Endometrium (tissue), 2 donors: ENCODE measurements at regions not wholly inside any gene's neighbourhood (a gene's known extent, or its start where the extent isn't known, plus 50 kb on each side); places are given as distances from the start of the nearest gene placed in this dataset.

Experiments
- FAIRE-seq: peaks from 2 replicates; lab custom pipeline; 2012; peaks lifted over from hg19 to GRCh38; lab: Jason Lieb, UNC
- donor health status: control.
- donor health status: control.

DNA sequence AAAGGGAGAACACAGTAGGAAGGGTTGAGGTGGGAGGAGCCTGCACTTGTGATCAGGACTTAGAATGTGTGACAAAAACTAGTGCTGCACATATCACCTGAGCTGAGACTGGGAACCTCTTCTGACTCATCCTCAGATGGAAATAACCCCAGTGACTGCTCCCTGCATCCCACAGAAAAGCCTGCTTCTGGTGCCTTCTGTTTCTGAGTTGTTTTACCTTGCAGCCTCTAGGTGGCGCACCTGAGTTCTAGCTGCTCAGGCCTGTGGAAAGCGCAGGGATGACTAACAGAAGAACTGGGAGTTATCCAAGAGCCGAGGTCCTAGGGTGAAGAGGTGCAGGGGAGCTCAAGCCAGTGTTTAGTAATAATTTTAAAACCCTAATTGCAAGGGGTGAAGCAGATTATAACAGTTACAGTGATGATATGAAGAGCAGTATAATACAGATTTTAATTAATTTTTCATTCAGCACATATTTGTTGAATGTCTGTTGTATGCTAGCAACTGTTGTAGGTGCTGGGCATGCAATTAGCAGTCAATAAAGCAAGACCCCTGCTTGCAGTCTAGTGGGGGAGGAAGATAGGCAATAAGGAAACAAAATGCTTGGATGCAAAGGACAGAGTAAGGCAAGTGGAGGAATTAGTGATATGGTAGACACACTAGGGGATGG lies 302.5 kb downstream of the DHX35 start:
- FAIRE-seq = no peak

DNA sequence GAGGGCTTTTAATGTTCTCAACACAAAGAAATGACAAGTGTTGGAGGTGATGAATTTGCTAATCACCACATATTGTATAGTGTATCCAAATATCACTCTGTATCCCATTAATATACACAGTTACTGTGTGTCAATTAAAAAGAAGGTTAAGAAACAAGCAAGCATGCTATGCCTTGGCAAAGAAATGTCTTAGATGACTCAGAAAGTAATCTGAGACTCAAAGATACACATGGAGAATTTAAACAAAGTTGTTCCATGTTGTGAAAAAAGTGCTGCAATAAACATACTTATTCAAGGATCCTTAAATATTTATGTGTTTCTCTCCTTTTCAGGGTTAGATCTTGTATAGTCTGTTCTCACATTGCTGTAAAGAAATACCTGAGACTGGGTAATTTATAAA lies 300.9 kb downstream of the DHX35 start:
- no peak for FAIRE-seq

DNA sequence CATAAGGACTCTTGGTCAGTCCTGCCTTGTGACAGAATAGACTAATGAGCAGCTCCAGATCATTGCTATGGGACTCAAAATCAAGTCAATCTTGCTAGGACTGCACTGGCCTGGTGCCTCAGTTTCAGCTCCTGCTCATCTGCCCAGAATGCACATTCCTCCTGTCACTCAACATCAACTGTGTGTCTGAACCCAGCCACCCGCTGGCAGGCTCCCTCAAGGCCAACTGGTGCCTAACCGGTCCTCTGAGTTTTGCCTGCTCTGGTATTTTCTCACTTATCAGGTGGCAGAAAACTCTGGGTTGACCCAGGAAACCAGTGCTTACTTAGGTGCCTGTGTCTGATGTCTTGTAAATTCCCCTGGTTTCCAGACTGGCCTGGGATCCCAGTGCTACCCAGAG lies 297.7 kb downstream of the DHX35 start:
- no peak for FAIRE-seq

DNA sequence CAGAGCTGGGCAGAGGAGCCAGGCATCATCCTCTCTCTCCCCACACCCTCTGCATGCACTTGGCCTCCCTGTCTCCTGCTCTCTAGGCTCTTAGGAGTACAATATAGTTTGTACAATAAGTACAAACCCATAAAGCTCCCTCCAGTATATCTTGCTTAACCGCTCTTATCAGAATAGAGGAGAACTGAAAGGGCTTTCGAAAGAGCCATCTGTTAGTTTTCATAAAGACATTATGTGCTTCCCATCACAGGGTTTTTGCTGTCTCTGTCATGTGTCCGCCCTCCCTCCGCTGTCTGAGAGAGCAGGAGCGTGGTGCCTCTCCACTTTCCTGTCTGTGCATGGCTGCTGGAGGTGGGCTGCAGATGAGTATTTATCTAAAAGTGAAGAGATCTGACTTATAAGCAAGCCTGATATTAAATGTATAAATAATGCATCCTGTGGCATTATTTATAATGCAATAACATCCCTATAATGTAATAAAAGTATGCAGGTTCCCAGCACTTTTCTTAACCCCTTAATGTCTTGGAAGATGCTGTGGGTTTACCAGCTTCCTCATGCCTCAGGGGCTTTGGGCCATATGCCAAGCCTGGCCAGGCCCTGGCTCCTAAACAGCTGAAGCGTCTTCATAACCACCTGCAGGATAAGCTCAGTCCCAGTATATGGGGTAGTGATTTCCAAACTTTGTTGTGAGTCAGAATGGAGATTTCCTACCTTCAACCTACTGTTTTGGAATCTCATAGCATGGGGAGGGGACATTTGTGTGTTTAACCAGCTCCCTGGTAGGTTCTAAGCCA lies 297.1 kb downstream of the DHX35 start:
- FAIRE-seq = no peak

DNA sequence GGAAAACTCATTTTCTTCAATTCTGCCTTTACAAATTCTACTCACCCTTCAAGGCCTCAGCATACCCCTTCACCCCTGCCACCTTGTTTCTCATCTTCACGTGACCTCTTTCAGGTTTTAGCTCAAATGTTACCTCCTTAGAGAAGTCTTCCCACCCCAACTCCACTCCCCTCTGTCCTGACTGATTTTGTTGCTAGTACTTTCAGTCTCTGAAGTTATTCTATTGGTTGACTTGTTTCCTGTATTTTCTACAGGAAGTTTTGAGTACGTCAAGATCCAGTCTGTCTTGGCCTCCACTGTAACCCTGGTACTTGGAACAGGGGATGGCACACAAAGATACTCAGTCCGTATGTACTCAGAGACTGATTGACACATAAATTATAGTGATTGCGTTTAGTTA lies 296.1 kb downstream of the DHX35 start:
- FAIRE-seq = no peak

DNA sequence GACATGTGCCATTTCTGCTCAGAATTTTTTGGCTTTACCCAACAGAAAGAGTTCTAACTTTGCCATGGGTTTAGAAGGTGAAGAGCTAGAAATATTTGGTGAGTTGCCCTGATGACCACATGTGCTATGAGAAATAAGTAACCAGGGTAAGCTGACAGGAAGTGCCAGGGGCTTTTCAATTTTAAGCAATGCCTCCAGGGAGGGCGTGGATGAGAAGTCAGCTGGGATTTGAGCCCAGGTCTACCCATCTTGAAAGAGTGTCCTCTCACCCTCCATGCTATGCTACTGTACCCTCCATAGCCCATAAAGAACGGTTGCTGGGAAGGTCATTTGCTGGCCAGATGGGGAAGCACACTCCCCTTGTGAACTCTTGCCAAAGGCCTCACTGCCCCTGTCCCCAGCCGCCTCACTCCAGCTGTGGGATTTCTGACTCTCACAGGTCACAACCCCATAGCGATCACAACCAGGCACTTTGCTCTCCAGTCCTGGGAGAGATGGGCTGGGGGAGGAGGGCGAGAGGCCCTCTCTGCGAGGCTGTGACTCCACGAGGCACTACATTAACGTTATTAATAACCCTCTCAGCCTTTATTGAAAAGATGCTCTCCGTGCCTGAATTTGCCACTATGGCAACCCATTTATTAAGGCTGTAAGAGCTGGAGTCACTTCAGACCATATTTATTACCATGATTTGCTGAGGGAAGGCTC lies 291.1 kb downstream of the DHX35 start:
- no peak for FAIRE-seq

DNA sequence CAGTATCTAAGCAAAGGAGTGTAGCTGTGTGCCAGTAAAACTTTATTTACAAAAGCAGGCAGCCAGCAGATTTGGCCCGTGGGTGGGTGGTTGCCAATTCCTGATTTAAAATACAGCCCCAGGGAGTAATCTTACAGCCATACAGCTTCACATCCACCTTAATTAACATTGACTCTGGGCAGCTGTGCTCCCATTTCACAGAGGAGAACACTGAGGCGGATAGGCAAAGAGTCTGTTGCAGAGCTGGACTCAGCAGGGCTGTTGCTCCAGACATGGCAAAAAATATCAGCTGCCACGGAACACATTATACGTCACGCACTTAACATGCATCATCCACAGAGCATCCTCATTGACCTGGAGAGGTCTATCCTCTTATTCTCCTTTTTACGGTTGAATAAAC lies 289.9 kb downstream of the DHX35 start:
- FAIRE-seq = no peak

DNA sequence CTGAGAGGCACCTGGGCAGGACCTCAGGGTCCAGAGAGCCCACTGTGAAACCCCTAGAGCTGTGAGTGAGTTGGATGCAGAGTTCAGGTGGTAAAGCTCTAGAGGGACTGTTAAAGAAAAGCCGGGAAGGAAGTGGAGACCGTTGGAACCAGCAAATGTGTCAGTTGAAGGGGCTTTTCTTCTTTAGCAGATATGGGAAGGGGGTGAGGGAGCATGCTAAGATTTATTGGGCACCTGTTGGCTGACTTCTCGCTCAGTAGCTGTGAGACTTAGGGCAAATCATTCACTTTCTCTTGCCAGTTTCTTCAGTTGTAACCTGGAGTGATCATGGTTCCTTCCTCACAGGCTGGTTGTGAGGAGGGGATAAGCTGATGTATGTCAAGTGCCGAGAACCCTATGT lies 287.7 kb downstream of the DHX35 start:
- no peak for FAIRE-seq

DNA sequence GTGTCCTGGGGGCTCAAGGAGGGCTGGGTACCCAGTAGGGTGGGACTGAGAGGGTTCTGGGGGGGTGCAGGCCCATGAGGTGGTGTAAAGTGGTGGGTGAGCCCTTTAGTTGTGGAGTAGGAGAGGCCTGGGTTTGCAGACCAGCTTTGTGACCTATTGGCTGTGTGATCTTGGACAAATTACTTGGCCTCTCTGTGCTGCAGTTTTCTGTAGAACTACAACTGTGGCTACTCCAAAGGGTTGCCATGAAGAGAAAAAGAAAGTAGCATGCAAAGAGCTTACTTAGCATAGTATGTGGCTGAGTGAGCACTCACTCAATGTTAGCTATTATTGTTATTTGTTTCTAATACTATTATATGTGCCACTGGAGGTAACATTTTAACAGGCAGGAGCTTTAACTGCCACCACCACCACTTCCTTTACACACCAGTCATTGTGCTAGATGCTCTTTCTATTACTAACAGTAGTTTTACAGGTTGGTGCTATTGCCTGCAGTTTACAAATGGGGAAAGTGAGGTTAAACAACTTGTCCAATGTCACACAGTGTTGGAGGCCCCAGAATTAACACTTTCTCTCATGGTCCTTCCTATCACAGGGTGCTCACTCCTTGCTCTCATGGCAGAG lies 286.8 kb downstream of the DHX35 start:
- FAIRE-seq = no peak

DNA sequence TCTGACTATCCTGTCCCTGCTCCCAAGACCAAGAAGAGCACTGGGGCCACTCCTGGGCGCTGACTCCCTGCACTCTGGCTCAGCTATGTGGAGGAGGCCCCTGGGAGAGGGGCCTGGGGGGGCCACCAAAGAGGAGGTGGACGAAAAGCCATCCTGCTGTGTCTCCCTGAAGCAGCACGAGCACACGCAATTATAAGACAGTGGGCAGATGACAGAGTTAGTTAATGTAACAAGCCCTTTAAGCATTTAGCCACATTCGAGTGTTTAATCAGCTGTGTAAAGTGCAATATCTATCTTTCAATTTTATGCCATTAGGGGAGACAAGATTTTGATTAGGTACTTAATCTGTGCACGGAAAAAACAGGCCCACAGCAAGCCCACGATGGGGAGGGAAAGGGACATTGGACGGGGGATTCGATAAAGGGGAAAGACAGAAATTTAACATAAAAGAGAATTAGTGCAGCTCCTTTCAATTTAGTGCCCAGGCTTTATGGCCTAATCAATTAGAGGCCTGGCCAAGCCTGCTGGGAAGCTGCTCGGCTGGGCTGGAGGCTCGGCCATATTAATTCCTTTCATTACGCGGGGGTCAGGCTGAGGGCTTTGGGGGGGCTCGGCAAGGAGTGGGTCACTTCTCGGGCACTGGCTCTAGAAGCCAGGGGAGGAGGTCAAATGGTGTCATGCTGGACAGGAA lies 286.2 kb downstream of the DHX35 start:
- no peak for FAIRE-seq

DNA sequence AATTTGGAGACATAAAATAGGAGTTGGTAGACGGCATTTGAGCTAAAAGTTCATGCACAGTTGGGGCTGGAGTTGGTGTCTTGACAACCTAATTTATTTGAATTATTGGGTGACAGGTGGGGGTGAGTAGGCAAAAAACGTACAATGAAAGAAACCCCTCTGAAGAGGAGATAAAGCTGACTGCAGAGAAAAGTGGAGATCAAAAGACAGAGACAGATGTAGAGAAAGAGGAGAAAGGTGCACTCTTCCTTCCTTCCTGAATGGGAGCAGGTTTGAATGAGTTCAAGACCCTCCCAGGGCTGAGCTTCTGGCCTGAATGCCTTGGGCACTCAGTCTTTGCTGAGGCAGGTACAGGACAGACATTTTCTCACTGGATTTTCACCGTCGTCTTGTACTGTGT lies 284.3 kb downstream of the DHX35 start:
- no peak for FAIRE-seq

DNA sequence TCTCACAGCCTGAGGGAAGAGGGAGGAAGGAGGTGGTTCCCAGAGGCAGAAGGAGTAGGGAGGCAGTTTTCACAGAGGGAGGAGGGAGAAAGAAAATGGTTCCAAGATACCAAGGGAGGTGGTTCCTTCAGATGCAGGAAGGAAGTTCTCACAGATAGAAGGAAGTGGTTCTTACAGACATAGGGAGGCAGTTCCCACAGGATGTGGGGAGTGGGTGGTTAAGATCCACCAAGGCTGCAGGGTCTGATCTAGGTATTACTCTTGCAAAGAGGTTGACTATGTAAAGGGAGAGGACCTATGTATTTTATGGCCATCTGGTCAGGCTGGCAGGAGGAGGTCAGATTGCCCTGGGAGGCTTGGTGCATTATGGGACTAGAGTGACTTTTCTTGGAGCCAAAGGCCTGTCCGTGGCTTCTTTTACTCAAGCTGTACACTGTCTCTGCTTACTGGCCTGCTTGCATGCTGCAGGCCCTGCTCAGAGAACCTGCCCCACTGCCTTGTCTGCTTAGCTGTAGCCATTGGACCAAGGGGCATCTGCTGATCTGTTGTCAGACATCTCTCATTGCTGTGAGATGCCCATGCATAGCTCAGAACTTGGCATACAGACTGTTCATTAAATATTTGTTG lies 283.7 kb downstream of the DHX35 start:
- FAIRE-seq = no peak

DNA sequence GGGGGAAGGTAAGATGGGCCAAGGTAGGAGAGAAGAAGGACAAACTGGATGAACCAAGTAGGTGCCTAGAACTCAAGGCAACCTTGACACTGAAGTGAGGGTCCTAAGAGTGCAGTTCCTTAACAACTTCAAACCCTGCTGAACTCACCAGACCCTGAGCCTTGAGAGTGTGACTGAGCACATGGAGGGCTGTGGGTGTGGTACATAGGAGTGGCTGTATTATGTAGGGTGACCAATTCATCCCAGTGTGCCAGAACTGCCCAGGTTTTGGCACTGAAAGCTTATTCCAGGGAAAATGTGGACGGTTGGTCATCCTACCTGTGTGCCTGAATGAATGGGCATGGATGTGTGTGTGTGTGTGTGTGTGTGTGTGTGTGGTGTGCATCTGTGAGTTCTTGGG lies 281.8 kb downstream of the DHX35 start:
- no peak for FAIRE-seq

DNA sequence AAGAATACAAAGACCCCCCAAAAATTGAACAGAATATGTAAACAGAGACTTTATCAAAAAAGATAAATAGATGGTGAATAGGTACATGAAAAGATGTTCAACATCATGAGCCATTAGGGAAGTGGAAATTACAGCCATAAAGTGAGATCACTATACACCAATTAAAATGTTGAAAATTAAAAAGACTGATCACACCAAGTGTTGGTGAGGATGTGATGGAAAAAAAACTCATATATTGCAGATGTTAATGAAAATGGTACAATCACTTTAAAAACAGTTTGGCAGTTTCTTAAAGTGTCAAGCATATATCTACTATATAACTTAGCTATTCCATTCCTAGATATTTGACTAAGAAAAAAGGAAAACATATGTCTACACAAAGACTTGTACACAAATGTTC lies 280.5 kb downstream of the DHX35 start:
- FAIRE-seq = no peak

DNA sequence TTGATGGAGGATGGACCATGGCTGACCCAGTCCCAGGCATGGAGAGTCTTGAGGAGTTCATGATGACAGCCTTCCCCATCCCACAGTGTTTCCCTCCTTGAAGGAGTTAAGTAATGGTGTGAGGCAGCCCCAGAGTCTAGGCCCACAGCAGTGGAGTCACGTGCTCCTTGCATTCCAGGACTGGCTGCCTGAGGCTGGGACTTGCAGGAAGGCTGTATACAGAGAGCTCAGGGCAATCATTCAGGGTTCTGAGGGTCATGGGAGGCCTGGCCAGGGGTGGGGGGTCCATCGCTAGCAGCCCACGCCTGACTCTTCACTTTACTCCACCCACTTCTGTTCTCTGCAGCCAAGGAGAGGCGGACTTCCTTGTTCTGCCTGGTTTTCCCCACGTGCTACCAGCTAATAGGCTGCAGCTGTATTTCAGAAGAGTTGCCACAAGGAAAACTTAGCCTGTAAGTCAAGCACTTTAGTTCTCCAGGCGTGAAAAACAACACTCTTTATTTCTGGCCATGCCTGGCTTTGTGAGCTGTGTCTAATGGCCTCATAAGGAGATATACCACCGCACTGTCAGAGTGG lies 272.5 kb downstream of the DHX35 start:
- no peak for FAIRE-seq

DNA sequence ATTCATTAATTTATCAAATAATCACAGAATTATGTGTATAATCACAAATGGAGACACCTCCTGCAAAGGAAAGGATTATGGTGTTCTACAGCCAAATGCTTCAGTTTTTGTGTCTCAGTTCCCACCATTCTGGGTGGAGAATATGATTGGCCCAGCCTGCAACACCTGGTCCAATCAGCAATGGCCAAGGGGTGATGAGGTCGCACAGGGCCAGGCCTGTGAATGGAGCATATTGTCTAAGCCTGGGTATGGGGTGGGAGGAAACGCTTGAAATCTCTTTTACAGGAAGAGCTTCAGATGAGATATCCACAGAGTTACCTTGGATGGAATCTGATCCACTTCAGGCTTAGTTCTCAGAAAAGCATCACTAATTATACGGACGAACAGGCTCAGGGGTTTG lies 271.6 kb downstream of the DHX35 start:
- no peak for FAIRE-seq

DNA sequence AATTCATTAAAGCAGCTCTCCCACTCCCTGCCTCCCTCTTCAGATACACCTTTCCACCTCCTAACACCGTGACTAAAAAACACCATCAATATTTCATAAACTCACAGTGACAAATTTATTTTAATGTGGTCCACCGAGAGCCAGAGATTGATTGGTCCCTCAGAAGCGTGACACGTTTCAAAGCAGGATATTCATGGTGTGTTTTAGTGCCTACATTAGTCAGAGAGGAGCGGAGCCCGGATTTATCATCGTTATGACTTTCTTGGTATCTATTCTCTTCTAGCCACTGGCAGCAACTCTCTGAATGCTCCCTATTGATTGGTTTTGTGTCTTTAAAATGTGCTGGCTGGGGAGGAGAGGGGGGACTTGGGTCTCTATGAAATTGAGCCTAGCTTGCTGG lies 265.3 kb downstream of the DHX35 start:
- FAIRE-seq = no peak

DNA sequence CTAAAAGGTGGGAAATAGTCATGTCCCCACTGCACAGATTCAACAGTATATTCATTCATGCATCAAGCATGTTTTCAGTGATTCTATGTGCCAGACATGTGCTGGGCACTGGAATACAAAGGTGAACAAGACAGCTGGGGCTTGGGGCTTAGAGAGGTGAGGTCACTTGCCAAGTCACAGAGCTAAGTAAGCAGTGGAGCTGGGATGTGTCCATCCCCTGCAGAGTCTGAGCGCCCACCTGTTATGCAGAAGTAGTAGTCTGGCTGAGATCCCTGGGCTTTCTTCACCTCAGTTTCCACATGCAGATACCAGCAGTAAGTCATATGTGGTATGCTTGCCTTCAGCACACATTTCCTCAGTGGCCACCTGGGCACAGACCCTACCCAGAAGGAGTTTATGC lies 263.8 kb downstream of the DHX35 start:
- FAIRE-seq = no peak

DNA sequence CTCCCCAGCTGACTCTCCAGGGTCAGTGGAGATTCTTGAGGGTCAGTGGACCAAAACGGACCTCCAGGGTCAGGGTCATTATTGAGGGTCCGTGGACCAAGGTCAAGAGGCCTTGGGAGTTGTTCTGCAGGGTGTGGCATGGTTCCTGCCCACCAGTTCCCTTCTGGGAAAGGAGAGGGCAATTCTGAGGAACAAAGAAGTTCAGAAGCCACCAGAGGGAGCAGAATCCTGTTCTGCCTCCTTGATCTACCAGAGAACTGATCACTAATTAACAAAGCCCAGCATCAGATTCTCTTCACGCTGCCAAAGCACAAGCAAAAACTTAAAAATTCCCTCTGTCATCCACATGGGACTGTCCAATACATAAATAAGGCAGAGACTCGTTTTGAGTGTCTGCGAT lies 263.4 kb downstream of the DHX35 start:
- FAIRE-seq = no peak

DNA sequence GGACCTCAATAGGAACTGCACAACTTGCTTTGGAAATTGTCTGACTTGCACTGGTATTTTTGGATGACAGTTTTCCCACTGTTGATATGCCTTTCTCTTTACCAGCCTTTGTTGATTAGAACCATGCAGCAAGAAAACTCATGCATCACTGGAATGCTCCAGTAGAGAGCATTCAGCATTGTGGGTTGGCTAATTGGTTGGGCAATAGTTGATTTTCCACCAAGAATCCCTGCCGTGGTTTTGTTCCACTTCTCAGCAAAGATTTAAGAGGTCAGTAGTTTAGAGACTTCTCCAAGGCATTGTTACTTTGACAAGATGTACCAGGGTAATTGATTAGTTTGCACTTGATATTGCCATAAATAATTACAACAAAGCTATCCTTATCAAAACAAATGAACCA lies 260.0 kb downstream of the DHX35 start:
- FAIRE-seq = no peak

DNA sequence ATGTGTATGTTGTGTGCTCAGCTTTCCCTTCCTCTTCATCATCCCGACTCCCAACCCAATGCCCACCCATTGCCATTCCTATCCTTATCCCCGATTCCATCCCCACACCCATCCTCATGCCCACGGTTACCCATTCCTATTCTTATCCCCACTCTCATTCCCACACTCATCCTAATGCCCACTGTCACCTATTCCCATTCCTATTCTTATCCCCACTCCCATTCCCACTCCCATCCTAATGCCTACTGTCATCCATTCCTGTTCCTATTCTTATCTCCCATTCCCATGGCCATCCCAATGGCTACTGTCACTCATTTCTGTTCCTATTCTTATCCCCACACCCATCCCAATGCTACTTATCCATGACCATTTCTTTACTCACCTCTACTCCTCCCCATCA lies 254.1 kb downstream of the DHX35 start:
- no peak for FAIRE-seq

DNA sequence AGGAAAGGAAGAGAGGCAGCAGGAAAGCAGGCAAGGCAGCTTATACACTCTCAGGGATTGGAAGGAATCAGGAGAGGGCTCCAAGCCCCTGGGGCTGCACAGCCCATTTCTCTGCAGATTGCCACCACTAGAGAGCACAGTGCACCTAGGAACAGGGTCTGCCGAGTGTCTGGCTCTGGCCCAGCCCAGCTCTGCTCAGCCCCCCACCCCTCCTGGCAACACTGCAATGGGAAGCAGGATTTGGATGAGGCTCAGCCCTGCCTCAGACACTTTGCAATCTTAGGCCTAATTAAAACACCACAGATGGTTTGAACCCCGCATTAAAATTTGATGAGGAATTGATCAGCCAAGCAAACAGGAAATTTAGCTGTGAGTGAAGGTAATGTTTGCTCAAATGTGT lies 252.7 kb downstream of the DHX35 start:
- no peak for FAIRE-seq
